ENCODE measurements at regions not wholly inside any gene's neighbourhood (a gene's known extent, or its start where the extent isn't known, plus 50 kb on each side); places are given as distances from the start of the nearest gene placed in this dataset.
A peak's percentile ranks its signal among the peaks of the same experiment; 100 is the strongest.
"Not testable (repeated sequence)": the region's sequence is repeated elsewhere in the genome, so short reads cannot be mapped to it uniquely, and the experiment has no call there.

DNA sequence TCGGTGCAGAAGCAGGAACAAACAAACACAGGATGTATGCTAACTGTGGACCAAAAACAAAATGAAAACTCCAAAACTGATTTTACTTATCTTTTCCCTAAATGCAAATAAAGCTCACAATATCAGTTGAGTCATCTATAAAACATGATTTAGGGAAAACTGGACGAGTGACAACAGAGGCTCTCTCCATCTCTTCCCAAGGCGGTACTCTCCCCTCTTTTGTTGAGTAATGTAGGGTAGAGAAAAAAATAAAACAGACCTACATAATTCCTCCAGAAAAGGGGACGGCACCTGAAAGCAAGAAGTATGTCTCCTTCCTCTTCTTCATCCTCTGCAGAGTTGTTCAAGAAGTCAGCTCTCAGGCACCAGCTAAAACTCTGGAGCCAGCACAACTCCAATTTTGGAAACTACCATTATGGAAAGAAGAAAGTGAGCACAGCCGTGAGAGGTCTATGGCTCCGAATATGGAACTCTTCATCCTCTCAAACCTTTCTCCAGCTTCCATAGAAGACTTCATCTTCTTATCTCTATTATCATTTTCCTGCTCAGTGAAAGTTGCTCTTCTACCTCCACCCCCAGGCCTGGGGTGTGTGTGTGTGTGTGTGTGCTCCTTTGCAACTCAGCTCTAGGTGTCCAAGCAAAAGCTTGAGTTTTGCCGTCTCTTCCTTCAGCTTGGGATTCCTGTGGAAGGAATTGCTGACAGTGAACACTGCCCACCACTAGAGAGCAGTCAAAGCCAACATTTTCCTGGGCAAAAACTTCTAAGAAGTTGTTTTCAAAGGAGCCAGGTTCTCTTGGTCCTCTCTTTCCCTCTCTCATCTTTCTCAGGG is 155.4 kb downstream of the DIO2 start:
- DNase-seq: peak; percentile 8

DNA sequence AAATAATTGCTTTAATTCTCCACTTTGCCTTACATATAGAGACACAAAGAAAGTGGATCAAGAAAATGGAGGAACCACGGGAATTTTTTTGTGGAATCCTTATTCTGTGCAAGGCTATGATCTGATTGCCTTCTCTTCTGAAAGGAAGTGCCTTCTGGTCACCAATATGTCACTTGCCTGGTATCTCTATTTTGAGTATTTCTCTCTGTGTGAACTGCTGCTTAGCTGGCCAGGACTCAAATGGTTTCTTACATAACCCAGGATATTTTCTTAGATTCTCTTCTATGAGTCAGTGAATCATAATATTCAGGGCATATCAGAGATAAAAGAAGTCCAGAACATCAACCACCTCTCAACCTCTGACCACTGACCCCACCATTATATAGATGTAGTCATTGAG is 156.1 kb downstream of the DIO2 start:
- no peak for DNase-seq

DNA sequence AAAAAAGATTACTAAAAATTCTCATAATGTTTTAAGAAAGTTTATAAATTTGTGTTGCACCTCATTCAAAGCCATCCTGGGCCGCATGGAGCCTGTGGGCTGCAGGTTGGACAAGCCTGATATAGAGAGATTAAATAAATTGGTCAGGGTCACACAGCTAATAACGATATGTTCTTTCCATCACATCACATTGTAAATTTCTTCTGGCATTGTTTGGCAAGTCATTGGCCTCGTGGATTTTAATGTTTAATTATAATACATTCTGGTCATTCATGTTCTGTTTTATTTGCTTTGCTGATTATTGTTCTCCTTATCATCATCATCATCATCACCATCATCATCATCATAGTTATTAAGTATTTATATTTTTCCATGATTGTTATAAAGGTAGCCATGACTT is 157.3 kb downstream of the DIO2 start:
- no peak for DNase-seq

DNA sequence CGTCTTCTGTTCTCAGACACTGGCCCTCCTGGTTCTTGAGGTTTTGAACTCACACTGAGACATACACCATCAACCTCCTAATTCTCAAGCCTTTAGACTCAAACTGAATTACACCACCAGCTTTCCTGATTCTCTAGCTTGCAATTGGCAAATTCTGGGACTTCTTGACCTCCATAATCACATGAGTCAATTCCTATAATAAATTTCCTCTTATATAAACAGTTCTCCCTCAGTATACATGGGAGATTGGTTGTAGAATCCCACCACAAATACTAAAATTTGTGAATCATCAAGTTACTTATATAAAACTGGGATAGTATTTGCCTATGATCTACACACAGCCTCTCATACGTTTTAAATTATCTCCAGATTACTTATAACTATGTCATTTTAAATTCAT is 162.2 kb downstream of the DIO2 start:
- no peak for DNase-seq

DNA sequence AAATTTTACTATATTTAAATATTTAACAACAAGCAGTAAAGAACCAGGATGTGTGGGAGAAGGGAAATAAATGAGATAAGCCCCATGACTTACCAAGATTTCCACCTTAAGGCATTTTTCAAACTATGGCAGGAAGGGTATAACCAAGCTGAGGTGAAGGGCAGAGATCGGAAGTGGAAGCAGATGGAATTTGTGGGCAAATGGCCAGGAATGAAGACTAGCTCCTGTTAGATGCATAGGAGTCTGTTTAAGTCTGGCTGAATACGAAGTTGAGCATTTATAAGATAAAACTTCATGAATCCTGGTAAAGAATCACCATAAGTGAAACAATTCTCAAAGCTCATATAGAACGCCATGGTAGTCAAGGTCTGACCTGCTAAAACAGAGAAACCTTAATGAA is 163.5 kb downstream of the DIO2 start:
- DNase-seq: no peak

DNA sequence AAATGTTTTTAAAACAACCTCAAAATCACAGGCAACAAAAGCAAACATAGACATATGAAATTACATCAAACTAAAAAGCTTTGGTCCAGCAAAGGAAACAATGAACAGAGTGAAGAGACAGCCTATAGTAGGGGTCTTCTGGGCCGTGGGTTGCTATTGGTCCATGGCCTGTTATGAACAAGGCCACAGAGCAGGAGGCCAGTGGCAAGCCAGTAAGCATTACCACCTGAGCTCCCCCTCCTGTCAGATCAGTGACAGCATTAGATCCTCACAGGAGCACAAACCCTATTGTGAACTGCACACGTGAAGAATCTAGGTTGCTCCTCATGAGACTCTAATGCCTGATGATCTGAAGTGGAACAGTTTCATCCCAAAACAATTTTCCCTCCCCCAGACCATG is 174.0 kb downstream of the DIO2 start:
- DNase-seq: no peak

DNA sequence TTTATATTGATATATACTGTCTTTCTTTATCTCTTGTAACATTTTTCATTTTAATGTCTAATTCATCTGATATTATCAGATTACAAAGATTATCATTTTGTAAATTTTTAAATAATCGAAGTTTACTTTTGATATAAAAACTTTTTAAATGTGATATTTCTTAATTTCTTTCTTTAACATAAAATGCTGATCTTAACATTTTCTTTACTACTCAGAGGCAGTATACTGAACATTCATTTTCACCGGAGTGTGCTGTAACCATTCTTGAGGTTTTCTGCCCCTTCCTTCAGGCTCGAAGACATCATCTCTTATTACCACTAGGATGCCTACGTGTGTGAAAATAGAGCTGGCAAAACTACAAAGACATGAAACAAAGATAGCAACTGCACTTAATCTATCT is 186.9 kb downstream of the DIO2 start:
- DNase-seq: no peak

DNA sequence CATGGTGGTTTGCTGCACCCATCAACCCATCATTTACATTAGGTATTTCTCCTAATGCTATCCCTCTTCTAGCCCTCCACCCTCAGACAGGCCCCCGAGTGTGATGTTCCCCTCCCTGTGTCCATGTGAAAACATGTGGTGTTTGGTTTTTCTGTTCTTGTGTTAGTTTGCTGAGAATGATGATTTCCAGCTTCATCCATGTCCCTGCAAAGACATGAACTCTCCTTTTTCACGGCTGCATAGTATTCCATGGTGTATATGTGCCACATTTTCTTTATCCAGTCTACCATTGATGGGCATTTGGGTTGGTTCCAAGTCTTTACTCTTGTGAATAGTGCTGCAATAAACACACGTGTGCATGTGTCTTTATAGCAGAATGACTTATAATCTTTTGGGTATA is 192.8 kb downstream of the DIO2 start:
- DNase-seq: not testable (repeated sequence)

DNA sequence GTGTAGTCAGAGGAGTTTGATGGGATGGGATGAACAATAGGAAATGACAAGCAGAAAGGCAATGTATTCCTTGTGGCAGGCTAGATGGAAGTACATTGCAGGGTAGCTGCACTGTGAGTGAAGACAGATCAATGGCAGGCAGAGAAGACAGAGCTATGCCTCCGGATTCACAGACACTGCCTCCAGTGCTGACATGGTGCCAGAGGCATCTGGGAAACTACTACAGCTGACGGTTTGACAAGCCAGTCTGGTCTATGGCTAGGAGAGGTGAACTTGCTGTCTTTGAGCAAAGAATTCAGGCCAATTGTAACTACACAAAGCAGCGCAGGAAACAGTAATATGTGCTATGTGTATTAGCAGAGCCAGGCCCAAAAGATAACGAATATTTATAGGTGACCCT is 193.5 kb downstream of the DIO2 start:
- DNase-seq: no peak

DNA sequence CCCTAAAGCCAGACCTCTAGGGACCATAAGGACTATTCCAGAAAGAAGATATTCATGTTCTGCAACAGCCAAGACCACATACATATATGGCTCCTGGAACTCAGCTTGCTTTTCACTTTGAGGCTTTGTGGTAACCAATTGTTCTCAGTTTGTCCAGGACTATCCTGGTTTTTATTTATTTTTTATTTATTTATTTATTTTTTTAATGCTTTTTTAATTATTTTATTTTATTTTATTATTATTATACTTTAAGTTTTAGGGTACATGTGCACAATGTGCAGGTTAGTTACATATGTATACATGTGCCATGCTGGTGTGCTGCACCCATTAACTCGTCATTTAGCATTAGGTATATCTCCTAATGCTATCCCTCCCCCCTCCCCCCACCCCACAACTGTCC is 201.1 kb downstream of the DIO2 start:
- not testable (repeated sequence) for DNase-seq

DNA sequence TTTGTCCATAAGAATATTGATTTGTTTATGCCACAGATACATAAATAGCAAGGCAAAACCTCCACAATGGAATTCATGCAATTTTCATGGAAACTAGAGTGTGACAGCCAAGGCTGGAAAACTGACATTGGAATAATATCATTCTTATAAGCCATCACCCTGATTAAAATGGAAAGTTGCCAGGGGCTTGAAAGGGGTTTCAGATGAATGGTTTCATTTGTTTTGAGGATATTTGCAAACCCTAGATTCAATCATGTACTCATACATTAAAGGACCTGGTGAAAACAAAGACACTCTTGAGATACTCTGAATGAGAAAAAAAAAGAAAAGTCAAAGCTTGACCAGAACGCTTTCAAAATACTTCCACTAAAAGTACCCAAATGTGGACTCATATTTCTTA is 205.7 kb downstream of the DIO2 start:
- DNase-seq: no peak

DNA sequence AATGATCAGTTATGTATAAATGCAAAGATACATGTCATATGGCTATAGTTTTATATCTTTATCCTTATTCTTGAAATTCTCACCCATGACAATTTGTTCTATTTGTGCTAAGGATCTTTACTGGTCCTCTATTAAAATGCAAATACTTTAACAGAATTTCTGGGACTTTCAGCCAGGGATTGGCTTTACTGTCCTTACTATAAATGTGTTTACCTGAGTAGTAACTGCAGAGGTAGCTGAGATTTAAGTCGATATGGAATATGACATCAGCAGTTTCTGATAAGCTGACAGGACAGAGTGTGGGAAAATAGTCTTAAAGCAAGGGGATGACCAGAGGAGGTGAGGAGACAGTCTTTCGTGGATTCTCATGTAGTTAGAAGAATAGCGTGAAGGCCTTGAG is 206.4 kb downstream of the DIO2 start:
- no peak for DNase-seq

DNA sequence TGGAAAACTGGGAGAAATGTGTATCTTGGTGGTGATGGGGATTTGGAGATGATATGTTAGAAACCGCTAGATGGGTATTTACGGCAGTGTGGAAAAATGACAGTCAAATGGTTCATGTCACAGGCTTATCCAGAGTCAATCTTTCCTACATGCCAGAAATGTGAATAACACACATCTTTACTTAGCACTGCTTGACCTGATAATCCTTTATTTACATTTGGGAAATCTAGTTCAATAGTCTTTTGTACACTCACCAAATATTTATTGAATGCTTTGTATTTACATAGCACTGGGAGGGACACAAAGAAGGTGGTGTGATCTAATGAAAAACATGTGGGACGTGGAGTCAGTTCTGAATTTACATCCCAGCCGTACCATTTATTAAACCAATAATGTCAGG is 208.2 kb downstream of the DIO2 start:
- no peak for DNase-seq

DNA sequence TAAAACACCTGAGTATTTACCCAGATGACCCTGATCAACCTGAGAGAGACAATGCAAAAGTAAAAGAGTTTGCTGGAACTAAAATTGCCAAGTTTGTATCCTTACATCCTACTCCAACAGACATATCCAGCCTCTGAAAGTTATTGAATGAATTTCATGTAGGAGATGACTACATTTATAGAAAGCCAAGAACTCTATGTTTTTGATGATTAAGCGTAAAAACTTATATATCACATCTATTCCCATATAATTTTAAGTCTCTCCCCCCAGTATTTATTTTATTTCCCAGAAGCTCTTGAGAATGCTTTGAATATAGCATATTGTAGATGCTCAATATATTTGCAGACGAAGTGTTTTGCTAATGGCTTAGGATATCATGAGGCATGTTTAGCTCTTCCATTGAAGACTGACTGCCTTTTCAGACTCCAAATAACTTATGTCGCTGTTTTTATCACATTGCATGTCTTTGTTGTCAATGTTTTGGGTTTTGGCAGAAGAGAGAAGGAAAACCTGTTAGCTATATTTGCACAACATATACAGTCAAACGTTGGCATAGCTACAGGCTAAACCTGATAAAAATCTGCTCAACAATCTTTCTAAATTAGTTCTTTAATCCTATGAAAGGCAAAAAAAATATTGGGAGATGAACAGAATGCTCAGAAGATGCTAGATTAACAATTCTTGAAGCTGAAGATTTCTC is 213.6 kb downstream of the DIO2 start:
- no peak for DNase-seq

DNA sequence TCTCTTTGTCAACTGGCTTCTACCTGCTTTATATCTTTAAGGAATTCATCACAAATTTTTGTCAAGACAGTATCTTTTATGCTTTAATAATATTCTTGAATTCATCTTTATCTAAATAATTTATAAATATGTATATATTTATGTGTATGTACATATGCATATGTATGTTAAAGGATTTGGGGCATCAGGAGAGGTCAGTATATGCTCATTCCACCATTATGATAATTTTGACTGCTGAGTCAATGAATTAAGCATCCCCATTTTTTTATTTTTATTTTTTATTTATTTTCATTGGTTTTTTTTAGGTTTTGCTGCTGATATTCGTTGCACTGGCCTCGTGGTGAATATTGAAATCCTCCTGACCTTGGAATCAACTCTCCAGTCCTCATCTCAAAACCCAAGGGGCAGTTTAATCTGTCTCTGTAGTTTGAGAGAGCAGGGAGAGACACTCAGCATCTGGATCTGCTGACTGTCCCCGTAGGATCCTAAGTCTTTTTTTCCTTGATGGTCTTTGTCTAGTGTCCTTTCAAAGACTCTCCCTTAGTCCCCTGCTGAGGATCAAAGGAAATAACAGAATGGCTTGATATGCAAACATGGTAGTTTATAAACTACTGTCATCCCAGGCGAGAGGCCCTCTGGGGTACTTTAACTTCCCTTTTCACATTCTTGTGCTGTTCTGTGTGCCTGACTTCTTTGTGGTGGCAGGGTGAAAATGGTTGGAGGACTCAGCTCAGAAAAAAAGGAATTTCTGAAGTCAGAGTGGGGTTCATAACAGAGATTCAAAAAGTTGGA is 218.7 kb downstream of the DIO2 start:
- no peak for DNase-seq

DNA sequence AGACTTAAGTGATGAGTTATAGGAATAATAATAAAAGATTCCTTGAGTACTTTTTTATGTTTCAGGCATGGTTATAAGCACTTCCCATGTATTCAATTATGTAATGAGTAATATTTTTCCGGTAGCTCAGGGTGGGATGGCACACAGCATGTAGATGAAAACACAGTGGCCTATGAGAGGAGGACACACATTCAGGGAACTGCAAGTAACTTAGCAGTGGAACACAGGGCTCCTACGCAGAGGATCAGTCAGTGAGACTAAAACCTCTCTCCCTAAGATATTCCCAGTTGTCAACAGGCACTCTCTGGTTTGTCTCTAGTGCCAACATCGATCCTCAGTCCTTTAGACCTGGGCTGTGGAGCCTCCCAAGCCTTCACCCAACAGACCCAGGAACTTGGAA is 219.4 kb downstream of the DIO2 start:
- DNase-seq: no peak

DNA sequence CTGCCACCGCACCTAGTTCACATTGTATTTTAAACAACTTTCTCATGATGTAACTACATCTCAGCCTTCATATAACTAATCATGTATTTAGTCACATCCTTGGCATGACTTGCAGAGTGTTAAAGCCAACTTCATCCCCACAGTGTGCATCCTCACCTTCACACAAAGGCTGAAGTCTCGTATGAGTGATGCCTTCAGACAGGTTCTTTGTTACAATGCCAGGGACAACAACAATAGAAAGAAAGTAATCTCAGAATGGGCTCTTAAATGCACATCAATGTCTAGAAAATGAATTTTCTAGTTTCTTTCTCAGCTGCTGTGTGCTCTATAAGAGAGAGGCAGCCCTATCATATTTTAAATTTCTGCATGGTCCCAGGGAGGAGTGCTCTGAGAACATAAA is 221.3 kb downstream of the DIO2 start:
- DNase-seq: no peak

DNA sequence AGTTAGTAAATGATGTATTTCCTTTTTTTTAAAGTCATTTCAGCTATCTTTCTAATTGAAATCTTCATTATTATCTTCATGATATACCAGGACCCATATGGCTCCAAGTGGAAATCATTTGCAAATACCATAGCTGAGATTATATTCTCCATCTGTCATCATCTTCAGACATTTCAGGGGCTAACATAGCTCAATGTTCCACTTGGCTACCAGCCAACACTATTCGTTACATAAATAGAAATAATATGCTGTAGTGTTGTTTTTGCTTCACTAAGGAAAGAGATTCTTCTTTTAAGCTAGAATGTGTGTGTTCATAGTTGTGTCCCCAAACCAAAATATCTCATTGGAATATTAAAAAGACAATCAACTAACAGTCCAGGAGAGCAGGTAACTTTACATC is 225.1 kb downstream of the DIO2 start:
- DNase-seq: no peak

DNA sequence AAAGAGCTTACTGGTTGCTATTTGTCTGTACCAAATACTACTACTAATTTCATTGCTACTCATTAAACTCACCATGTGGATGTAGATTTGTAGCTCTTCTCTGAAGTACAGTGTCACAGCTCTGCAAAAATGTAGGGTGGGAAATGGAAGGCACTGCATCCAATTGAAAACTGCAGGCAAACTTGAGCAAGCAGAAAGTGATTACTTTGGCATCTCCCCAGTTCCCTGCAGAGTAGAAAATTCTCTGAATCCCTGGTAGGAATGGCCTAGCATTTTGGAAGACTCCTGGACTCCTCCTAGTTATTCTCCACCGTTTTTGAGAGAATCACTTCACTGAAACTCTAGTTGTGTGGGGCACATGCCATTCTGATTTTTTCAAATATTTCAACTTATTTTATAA is 239.1 kb downstream of the DIO2 start:
- DNase-seq: no peak

DNA sequence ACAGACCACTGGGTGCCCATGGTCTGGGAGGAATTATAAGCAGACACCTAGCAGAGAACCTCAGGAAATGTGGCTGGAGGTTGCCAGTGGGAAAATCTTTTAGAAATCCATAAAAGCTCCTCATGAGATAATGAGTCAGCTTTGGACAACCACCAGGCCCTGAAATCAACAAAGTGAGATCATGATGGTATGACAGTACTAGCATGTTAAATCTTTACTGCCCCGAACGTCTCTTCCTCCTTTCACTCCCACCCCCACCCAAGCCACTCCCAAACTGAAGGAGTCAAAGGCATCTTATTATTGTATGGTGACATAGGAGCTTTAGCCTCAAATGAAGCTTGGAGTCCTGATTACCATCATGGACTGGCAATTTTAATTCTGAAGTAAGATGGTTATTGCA is 240.0 kb downstream of the DIO2 start:
- no peak for DNase-seq

DNA sequence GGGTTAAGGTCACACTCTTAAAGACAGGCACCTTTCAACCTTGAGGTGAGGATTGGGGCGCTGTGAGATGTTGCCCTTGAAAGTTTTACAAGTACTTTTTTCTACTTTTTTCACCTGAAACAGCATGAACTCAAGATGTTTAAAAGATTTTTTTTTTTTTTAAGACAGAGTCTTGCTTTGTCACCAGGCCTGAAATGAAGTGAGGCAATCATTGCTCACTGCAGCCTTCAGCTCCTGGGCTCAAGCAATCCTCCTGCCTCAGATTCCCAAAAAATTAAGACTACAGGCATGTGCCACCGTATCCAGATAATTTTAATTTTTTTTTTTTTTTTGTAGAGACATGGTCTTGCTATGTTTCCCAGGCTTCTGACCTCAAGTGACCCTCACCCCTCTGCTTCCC is 243.9 kb downstream of the DIO2 start:
- DNase-seq: no peak

DNA sequence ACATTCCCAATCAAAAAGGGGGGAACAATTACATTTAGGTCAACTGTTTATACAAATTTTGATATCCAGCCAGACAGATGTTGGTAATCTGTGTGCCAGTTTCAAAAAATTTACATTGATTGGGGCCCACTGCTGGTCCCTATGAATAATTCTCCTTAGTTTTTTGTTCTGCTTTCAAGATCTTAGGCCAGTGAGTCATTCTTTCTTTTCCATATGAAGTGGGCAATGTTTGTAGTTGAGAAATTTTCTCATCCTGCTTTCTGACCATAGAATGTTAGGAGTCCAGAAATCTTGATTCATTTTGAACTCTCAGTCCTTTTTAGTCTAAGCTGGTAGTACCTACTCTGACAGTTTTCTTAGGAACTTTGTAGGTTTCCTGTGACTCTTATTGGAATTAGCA is 244.3 kb downstream of the DIO2 start:
- no peak for DNase-seq

DNA sequence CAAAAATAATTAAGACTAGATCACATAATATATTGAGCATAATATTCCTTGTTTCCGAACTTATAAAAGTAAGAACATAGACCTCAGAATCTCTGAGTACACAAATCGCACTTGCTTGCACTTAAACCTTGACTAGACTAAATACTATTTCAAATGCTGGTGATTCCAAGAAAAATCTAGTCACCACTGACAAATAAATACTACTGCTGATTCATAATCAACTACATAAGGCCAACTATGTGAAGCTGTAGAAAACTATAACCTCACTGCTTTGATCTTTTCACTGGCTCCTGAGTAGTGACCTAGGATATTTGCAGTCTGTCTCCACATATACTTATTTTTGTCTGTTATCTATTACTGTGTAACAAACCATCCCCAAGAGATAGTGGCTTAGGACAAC is 245.4 kb downstream of the DIO2 start:
- DNase-seq: no peak

DNA sequence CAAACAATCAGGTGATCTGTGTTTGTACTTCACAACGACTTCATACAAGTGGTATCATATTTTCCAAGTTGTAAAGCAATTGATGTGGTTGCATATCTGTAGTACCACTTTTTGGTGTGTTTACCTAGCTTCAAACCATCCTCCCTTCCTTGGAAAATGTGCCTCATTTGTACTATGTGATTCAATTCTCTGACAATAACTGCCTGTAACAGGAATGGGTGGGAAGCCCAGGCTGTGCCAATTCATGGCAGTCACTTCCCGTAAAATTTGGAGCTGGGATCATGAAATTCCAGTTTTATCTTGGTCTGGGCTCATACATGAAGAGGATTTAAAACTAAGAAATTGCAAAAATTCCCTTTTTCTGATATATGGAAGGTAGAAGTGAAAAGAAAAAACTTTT is 250.1 kb downstream of the DIO2 start:
- no peak for DNase-seq
